GM12892 (cell line): ENCODE measurements at regions not wholly inside any gene's neighbourhood (a gene's known extent, or its start where the extent isn't known, plus 50 kb on each side); places are given as distances from the start of the nearest gene placed in this dataset.

Source experiments
- POLR2A ChIP-seq: IDR thresholded peaks from 2 replicates; pipeline ENCODE4 v1.6.1; 2011; ENCODE audit warnings: low read depth, low read length, control low read depth
- POLR2AphosphoS5 ChIP-seq: IDR thresholded peaks from 2 replicates; pipeline ENCODE4 v1.6.1; 2011; ENCODE audit warnings: low read depth, low read length, control low read depth

GRCh38 chr9:79473704-79474103, 98.1 kb upstream of the TLE4 start:
- TF ChIP-seq POLR2A (no peak), POLR2AphosphoS5 (no peak)
